WERI-Rb-1 (cell line): ENCODE measurements at regions not wholly inside any gene's neighbourhood (a gene's known extent, or its start where the extent isn't known, plus 50 kb on each side); places are given as distances from the start of the nearest gene placed in this dataset.

Source experiments
- DNase-seq: peaks from one replicate; pipeline ENCODE4 v3.0.0-alpha.2; 2020
- H3K27ac ChIP-seq: fragments of 250-450 bp; sonication (Bioruptor Pico); 2 replicates; pipeline ENCODE4 v1.5.1; 2020; ENCODE audit warnings: mild to moderate bottlenecking, moderate library complexity
- H3K27me3 ChIP-seq: fragments of 250-450 bp; sonication (Bioruptor Pico); 2 replicates; pipeline ENCODE4 v1.5.1; 2021; ENCODE audit warnings: mild to moderate bottlenecking, low read depth, moderate library complexity; ENCODE audit not compliant: insufficient read depth, severe bottlenecking
- H3K36me3 ChIP-seq: fragments of 250-450 bp; sonication (Bioruptor Pico); 2 replicates; pipeline ENCODE4 v1.5.1; 2020; ENCODE audit warnings: mild to moderate bottlenecking, moderate library complexity
- H3K4me3 ChIP-seq: 2 replicates; pipeline ENCODE4 v1.5.1; 2011; ENCODE audit warnings: low read depth, mild to moderate bottlenecking, control low read depth, low read length
- H3K9me3 ChIP-seq: fragments of 250-450 bp; sonication (Bioruptor Pico); 2 replicates; pipeline ENCODE4 v1.5.1; 2021; ENCODE audit warnings: mild to moderate bottlenecking, moderate library complexity; ENCODE audit not compliant: severe bottlenecking
- TF ChIP-seq, protein P1 (sequence below): IDR thresholded peaks from 2 replicates; pipeline ENCODE4 v1.5.1; 2011; ENCODE audit warnings: low read depth, mild to moderate bottlenecking, control low read depth, inconsistent platforms, low read length

GRCh38 chr2:188720811-188721605 is 253.2 kb upstream of the COL3A1 start:
- no peaks in the 10 kb centered on the region for H3K9me3 ChIP-seq
- TF ChIP-seq, protein P1, sequence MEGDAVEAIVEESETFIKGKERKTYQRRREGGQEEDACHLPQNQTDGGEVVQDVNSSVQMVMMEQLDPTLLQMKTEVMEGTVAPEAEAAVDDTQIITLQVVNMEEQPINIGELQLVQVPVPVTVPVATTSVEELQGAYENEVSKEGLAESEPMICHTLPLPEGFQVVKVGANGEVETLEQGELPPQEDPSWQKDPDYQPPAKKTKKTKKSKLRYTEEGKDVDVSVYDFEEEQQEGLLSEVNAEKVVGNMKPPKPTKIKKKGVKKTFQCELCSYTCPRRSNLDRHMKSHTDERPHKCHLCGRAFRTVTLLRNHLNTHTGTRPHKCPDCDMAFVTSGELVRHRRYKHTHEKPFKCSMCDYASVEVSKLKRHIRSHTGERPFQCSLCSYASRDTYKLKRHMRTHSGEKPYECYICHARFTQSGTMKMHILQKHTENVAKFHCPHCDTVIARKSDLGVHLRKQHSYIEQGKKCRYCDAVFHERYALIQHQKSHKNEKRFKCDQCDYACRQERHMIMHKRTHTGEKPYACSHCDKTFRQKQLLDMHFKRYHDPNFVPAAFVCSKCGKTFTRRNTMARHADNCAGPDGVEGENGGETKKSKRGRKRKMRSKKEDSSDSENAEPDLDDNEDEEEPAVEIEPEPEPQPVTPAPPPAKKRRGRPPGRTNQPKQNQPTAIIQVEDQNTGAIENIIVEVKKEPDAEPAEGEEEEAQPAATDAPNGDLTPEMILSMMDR, result no peak
- H3K27ac ChIP-seq, result no peak overlapping the region
- no peak for DNase-seq
- no peaks in the 10 kb centered on the region for H3K36me3 ChIP-seq
- no peaks in the 10 kb centered on the region for H3K27me3 ChIP-seq
- H3K4me3 ChIP-seq, result no peak overlapping the region

- no peaks in the 10 kb centered on the region for H3K27me3 ChIP-seq
- H3K36me3 ChIP-seq, result no peaks in the 10 kb centered on the region
- DNase-seq, result no peak
- H3K27ac ChIP-seq, result no peak overlapping the region
- TF ChIP-seq, protein P1, result no peak
- H3K4me3 ChIP-seq, result no peak overlapping the region
- no peaks in the 10 kb centered on the region for H3K9me3 ChIP-seq
Observed at GRCh38 chr2:188721784-188722183, 252.4 kb upstream of the COL3A1 start.

DNA sequence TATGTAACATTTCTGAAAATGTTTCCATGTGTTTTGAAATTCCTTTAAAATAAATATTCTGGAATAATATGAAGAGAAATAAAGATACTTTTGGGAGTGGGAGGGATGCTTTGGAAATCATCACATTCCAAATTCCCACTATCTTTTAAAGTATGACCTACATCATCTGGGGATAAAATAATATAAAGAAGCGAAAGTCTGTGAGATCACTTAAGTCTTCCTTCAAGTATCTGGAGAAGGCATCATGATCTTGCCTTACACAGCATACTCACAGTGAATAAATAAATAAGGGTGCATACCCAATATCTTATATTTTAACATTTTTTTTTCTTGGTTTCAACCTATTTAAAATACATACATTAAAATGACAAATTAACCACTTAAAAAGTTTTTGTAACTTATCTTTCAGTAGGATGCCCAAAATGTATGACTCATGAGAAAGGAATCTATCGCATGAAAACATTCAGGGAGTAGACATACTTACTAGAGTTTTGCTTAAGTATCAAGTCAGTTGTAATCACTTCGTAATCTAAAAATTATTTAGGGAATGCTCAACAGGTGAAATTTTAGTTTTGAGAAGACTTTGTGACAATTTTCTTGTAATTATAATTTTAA is 248.3 kb upstream of the COL3A1 start:
- no peak for DNase-seq
- no peaks in the 10 kb centered on the region for H3K9me3 ChIP-seq
- no peak overlapping the region for H3K27ac ChIP-seq
- no peaks in the 10 kb centered on the region for H3K27me3 ChIP-seq
- no peak overlapping the region for H3K4me3 ChIP-seq
- H3K36me3 ChIP-seq, result no peaks in the 10 kb centered on the region
- TF ChIP-seq, protein P1, result no peak

DNA sequence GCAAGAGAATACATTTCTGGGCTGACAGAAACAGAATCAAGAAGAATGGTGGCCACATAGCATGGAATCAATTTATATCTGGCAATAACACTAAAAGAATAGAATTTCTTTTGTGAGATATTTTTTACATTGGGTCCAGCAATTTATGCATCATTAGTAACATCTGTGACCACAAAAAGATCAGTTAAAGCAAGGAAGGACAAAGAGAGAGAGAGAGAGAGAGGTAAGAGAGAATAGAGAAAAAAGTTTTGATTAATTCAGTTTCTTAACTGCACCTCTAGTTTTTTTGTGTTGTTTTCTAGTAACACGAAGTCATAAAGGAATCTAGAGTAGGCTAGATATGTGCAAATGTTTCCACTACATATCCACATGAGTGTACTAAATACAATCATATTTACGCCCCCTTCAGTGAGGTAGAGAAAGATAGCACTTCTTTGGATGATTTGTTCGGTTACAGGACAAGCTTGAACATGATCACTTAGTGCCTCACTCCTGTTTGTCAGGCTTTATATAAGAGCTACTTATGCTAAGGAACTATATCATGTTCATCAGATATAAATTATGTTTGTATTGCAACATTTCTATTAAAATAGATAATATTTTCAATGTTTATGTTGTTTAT is 247.4 kb upstream of the COL3A1 start:
- Histone ChIP-seq H3K36me3 (no peaks in the 10 kb centered on the region), H3K27ac (no peak overlapping the region), H3K27me3 (no peaks in the 10 kb centered on the region), H3K4me3 (no peak overlapping the region), H3K9me3 (no peaks in the 10 kb centered on the region)
- no peak for DNase-seq
- TF ChIP-seq, protein P1, result no peak

DNA sequence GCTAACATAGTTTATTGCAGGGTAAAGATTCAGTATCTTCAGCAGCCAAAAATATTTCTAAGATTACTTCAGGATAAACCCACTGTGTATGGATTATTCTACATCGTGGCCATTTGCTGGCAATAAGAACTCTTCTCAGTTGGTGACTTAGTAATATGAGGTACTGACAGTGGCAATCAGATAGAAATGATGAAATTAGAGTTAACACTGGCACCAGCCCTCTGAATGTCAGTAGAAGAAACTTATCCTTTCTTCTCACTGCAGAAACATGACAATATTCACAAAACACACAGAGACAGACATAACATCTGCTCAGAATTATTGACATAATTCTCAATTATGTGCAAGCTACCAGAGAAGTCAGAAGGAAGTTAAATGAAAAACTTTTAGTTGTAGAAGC is 246.3 kb upstream of the COL3A1 start:
- TF ChIP-seq, protein P1, result no peak
- Histone ChIP-seq H3K27me3 (no peaks in the 10 kb centered on the region), H3K9me3 (no peaks in the 10 kb centered on the region), H3K36me3 (no peaks in the 10 kb centered on the region), H3K4me3 (no peak overlapping the region), H3K27ac (no peak overlapping the region)
- no peak for DNase-seq
